CD14-positive monocyte (primary cell): ENCODE measurements at regions not wholly inside any gene's neighbourhood (a gene's known extent, or its start where the extent isn't known, plus 50 kb on each side); places are given as distances from the start of the nearest gene placed in this dataset.

Experiments used
- DNase-seq, 3 donors: peaks; one replicate each; pipeline ENCODE4 v3.0.0-alpha.2; 2011 to 2022
- H2AFZ ChIP-seq: 2 replicates; pipeline ENCODE4 v1.6.0; 2012; ENCODE audit warnings: mild to moderate bottlenecking, low read depth, low read length, inconsistent platforms; ENCODE audit not compliant: insufficient read depth, poor library complexity, severe bottlenecking
- H3K27ac ChIP-seq, 2 donors: 1 replicate in 1 of 2; 2 replicates in 1 of 2; pipeline ENCODE4 v1.5.1; 2012 to 2013; ENCODE audit warnings: low read length in 2 of 2, control low read depth in 1 of 2, inconsistent platforms in 1 of 2, low read depth in 1 of 2, mild to moderate bottlenecking in 1 of 2
- H3K27me3 ChIP-seq, 2 donors: one replicate each; pipeline versions ENCODE4 v1.6.0 to v1.6.1; 2011 to 2013; ENCODE audit warnings: low read length in 2 of 2; ENCODE audit not compliant: control insufficient read depth in 2 of 2, insufficient read depth in 2 of 2
- H3K36me3 ChIP-seq, 2 donors: replicated peaks in 1 of 2; 1 replicate in 1 of 2; 2 replicates in 1 of 2; pipeline versions ENCODE4 v1.5.1 to v1.6.1; 2012 to 2013; ENCODE audit warnings: low read length in 2 of 2, control low read depth in 1 of 2, inconsistent platforms in 1 of 2, mild to moderate bottlenecking in 1 of 2; ENCODE audit not compliant: insufficient read depth in 2 of 2, control insufficient read depth in 1 of 2
- H3K4me1 ChIP-seq, 2 donors: 1 replicate in 1 of 2; 2 replicates in 1 of 2; pipeline versions ENCODE4 v1.5.1 to v1.6.1; 2012 to 2013; ENCODE audit warnings: low read length in 2 of 2, control low read depth in 1 of 2, inconsistent platforms in 1 of 2, mild to moderate bottlenecking in 1 of 2, moderate library complexity in 1 of 2; ENCODE audit not compliant: insufficient read depth in 2 of 2, control insufficient read depth in 1 of 2
- H3K4me2 ChIP-seq: replicated peaks from 2 replicates; pipeline ENCODE3; 2012; ENCODE audit warnings: low read length, moderate library complexity, mild to moderate bottlenecking; ENCODE audit not compliant: poor library complexity, severe bottlenecking; ENCODE audit errors: extremely low read depth
- H3K4me3 ChIP-seq, 3 experiments: fragments of 200-600 bp in 1 of 3; sonication (generic) in 1 of 3; replicated peaks in 1 of 3; 1 replicate in 2 of 3; 2 replicates in 1 of 3; pipeline ENCODE4 v1.5.1; 2011 to 2013; ENCODE audit warnings: low read length in 3 of 3, mild to moderate bottlenecking in 3 of 3, control low read depth in 2 of 3, low read depth in 2 of 3, inconsistent platforms in 1 of 3, moderate library complexity in 1 of 3
- H3K79me2 ChIP-seq: 2 replicates; pipeline ENCODE4 v1.6.0; 2012; ENCODE audit warnings: mild to moderate bottlenecking, control low read depth, inconsistent platforms, low read length, moderate library complexity; ENCODE audit not compliant: insufficient read depth
- H3K9ac ChIP-seq: 2 replicates; pipeline ENCODE4 v1.6.0; 2017; ENCODE audit warnings: low read length, mild to moderate bottlenecking; ENCODE audit not compliant: insufficient read depth, poor library complexity, severe bottlenecking
- H3K9me3 ChIP-seq, 2 donors: replicated peaks in 1 of 2; 1 replicate in 1 of 2; 2 replicates in 1 of 2; pipeline versions ENCODE4 v1.5.1 to v1.6.1; 2012 to 2013; ENCODE audit warnings: low read length in 2 of 2, control low read depth in 1 of 2; ENCODE audit not compliant: control insufficient read depth in 1 of 2, insufficient read depth in 1 of 2
- H4K20me1 ChIP-seq: 2 replicates; pipeline ENCODE4 v1.6.0; 2012; ENCODE audit warnings: mild to moderate bottlenecking, low read length, control low read depth, moderate library complexity; ENCODE audit not compliant: insufficient read depth
- H3K27ac Mint-ChIP-seq, 7 donors: one replicate each; pipeline ENCODE4 v1.8.0; 2020; ENCODE audit warnings: mild to moderate bottlenecking in 7 of 7, mixed read lengths in 7 of 7, moderate library complexity in 6 of 7, inconsistent platforms in 2 of 7
- H3K27me3 Mint-ChIP-seq, 3 donors: one replicate each; pipeline ENCODE4 v1.8.0; 2021 to 2022; ENCODE audit warnings: low read depth in 3 of 3, mild to moderate bottlenecking in 3 of 3, mixed read lengths in 3 of 3, moderate library complexity in 3 of 3, inconsistent platforms in 1 of 3
- H3K36me3 Mint-ChIP-seq, 2 donors: one replicate each; pipeline ENCODE4 v1.8.0; 2020; ENCODE audit warnings: mixed read lengths in 2 of 2, inconsistent platforms in 1 of 2, mild to moderate bottlenecking in 1 of 2
- H3K4me1 Mint-ChIP-seq: one replicate; pipeline ENCODE4 v1.8.0; 2020; ENCODE audit warnings: mild to moderate bottlenecking, mixed read lengths
- H3K4me3 Mint-ChIP-seq, 2 donors: one replicate each; pipeline ENCODE4 v1.8.0; 2020; ENCODE audit warnings: mild to moderate bottlenecking in 2 of 2, mixed read lengths in 2 of 2, moderate library complexity in 1 of 2
- H3K9me3 Mint-ChIP-seq, 7 donors: one replicate each; pipeline ENCODE4 v1.8.0; 2020 to 2022; ENCODE audit warnings: mixed read lengths in 7 of 7, mild to moderate bottlenecking in 6 of 7, moderate library complexity in 6 of 7, inconsistent platforms in 2 of 7
- WGBS: methylation state at CpG from one replicate; pipeline ENCODE4 v1.1.5; 2013; ENCODE audit warnings: missing lambda C conversion rate; ENCODE audit not compliant: insufficient coverage; 5-methylcytosine and 5-hydroxymethylcytosine counted together
- intact Hi-C, 2 donors: fragments of 100-400 bp; cut with micrococcal nuclease; formaldehyde crosslinking; loops; one replicate each; pipeline versions ENCODE4 v1.15.0 to v1.15.1; 2023
- TF ChIP-seq, protein P1 (sequence below): fragments of 200-600 bp; IDR thresholded peaks from one replicate; pipeline ENCODE4 v1.8.0; 2022; ENCODE audit warnings: antibody characterized with exemption, mild to moderate bottlenecking

DNA sequence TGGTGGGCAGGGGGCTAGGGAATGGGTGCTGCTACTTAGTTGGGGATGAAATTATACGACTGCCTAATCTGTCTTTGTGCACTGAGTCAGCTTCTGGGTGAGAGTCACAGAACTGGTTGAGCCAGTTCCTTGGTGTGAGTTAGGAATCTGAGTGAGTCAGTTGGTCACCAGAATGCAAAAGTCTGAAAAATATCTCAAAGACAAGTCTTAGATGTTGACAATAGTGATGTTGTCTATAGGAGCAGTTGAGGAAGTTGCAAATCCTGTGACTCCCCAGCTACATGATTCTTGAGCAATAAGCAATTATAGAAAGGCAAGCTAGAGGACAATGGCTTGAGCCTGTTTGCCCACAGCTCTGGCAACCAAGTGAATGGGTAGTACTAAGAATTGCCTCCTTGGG, 399.2 kb downstream of the CNTNAP4 start:
- TF ChIP-seq, protein P1, sequence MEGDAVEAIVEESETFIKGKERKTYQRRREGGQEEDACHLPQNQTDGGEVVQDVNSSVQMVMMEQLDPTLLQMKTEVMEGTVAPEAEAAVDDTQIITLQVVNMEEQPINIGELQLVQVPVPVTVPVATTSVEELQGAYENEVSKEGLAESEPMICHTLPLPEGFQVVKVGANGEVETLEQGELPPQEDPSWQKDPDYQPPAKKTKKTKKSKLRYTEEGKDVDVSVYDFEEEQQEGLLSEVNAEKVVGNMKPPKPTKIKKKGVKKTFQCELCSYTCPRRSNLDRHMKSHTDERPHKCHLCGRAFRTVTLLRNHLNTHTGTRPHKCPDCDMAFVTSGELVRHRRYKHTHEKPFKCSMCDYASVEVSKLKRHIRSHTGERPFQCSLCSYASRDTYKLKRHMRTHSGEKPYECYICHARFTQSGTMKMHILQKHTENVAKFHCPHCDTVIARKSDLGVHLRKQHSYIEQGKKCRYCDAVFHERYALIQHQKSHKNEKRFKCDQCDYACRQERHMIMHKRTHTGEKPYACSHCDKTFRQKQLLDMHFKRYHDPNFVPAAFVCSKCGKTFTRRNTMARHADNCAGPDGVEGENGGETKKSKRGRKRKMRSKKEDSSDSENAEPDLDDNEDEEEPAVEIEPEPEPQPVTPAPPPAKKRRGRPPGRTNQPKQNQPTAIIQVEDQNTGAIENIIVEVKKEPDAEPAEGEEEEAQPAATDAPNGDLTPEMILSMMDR: no peak
- Histone ChIP-seq H3K4me2 (no peak overlapping the region), H3K27me3 (no peaks in the 10 kb centered on the region), H3K9me3 (no peaks in the 10 kb centered on the region), H2AFZ (no peak overlapping the region), H3K4me3 (no peak overlapping the region), H3K27ac (no peak overlapping the region), H4K20me1 (no peaks in the 10 kb centered on the region), H3K4me1 (no peaks in the 10 kb centered on the region), H3K9ac (no peak overlapping the region), H3K79me2 (no peaks in the 10 kb centered on the region), H3K36me3 (no peaks in the 10 kb centered on the region)
- peaks cover 0 to 2% (median 0%) of the 10 kb centered on the region in 3 donors for H3K27me3 Mint-ChIP-seq
- intact Hi-C loops: no loop called here
- no peak for DNase-seq
- H3K9me3 Mint-ChIP-seq: peaks cover 0 to 2% (median 0%) of the 10 kb centered on the region in 7 donors
- WGBS: 64% methylated on average over 1 of the region's 1 CpG
- H3K36me3 Mint-ChIP-seq: no peaks in the 10 kb centered on the region
- H3K27ac Mint-ChIP-seq: no peak overlapping the region
- no peaks in the 10 kb centered on the region for H3K4me1 Mint-ChIP-seq
- H3K4me3 Mint-ChIP-seq: no peak overlapping the region

DNA sequence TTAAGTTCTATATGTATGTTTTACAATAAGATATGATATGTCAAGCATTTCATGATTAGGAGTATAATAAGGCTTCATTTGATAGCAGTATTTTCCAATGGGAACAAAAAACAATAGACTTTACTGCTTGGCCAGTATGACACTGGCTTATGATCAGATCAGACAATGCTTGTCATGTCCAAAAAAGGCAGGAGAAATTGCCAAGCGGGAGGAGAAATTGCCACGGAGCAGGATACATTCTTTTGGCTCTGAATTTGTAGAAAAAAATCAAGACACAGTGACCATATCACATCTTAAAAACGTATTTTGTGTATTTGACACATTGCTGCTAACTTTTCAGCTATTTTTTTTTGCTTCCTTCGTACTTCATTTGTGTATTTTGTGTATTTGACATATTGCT, 404.1 kb downstream of the CNTNAP4 start:
- H4K20me1 ChIP-seq: no peaks in the 10 kb centered on the region
- H3K9ac ChIP-seq: no peak overlapping the region
- DNase-seq: no peak
- H3K27ac Mint-ChIP-seq: no peak overlapping the region
- H3K9me3 Mint-ChIP-seq: peaks cover 0 to 2% (median 0%) of the 10 kb centered on the region in 7 donors
- no peak overlapping the region for H3K4me3 ChIP-seq
- 40% methylated on average over 1 of the region's 4 CpGs for WGBS
- no peak overlapping the region for H2AFZ ChIP-seq
- H3K36me3 ChIP-seq: no peaks in the 10 kb centered on the region
- H3K36me3 Mint-ChIP-seq: no peaks in the 10 kb centered on the region
- TF ChIP-seq, protein P1: no peak
- no peaks in the 10 kb centered on the region for H3K9me3 ChIP-seq
- H3K4me3 Mint-ChIP-seq: no peak overlapping the region
- no peaks in the 10 kb centered on the region for H3K4me1 Mint-ChIP-seq
- no peaks in the 10 kb centered on the region for H3K27me3 ChIP-seq
- intact Hi-C loops: no loop called here
- H3K27me3 Mint-ChIP-seq: no peaks in the 10 kb centered on the region
- no peaks in the 10 kb centered on the region for H3K79me2 ChIP-seq
- H3K27ac ChIP-seq: no peak overlapping the region
- no peak overlapping the region for H3K4me2 ChIP-seq
- H3K4me1 ChIP-seq: no peaks in the 10 kb centered on the region
